ENCODE measurements at regions not wholly inside any gene's neighbourhood (a gene's known extent, or its start where the extent isn't known, plus 50 kb on each side); places are given as distances from the start of the nearest gene placed in this dataset.

DNA sequence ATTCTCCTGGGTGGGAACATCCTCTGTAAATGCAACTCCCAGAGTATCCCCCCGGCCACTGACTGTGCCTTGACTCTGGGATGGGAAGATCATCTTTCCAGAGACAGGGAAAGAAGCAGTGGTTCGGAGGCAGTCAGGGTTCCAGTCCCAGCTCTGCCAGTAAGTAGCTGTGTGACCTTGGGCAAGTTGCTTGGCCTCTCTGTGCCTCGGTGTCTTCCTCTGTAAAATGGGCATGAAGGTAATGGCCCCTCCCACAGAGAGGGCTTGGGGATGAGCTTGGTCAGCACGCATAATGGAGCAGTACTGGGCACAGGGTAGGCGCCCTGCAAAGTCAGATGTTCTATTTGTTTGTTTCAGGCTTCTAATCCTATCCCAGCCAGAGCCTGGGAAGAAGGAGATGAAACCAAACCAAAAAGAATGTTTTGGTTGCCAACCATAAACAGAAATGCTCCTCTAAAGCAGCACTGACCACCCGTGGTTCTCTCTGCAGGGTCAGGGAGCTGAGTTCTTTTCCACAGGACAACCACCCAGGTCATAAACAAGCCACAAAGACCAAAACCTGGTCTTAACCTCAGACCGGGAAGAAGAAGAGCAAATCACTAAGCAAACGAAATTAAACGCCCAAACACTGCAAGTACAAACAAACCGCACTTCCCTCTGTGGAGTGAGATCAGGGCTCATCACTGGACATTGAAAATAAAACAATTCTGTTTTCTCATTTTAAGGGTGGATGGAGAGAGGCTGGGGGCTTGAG, 381.0 kb upstream of the SULF2 start:
- TF ChIP-seq, protein P1, sequence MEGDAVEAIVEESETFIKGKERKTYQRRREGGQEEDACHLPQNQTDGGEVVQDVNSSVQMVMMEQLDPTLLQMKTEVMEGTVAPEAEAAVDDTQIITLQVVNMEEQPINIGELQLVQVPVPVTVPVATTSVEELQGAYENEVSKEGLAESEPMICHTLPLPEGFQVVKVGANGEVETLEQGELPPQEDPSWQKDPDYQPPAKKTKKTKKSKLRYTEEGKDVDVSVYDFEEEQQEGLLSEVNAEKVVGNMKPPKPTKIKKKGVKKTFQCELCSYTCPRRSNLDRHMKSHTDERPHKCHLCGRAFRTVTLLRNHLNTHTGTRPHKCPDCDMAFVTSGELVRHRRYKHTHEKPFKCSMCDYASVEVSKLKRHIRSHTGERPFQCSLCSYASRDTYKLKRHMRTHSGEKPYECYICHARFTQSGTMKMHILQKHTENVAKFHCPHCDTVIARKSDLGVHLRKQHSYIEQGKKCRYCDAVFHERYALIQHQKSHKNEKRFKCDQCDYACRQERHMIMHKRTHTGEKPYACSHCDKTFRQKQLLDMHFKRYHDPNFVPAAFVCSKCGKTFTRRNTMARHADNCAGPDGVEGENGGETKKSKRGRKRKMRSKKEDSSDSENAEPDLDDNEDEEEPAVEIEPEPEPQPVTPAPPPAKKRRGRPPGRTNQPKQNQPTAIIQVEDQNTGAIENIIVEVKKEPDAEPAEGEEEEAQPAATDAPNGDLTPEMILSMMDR (IDR thresholded peaks at IDR 0.05) = no peak
- no peak for TF ChIP-seq POLR2A (IDR thresholded peaks at IDR 0.05)
